ENCODE measurements at regions not wholly inside any gene's neighbourhood (a gene's known extent, or its start where the extent isn't known, plus 50 kb on each side); places are given as distances from the start of the nearest gene placed in this dataset.
"Not testable (repeated sequence)": the region's sequence is repeated elsewhere in the genome, so short reads cannot be mapped to it uniquely, and the experiment has no call there.

GRCh38 chr4:4084171-4084570, 142.6 kb downstream of the OTOP1 start:
- CTCF ChIA-PET; DNase-seq (ENCODE audit: extremely low spot score); POLR2A ChIA-PET: not testable (repeated sequence)

- POLR2A ChIA-PET; DNase-seq (ENCODE audit: extremely low spot score): not testable (repeated sequence)
- CTCF ChIA-PET, result interaction anchor here (2.1 kb wide), 1 partner anchor 18 kb away, joined by 4 read pairs; no protein-coding TSS in a partner anchor
These were observed 136.9 kb downstream of the OTOP1 start for GRCh38 chr4:4089716-4090419.

- POLR2A ChIA-PET; DNase-seq (ENCODE audit: extremely low spot score); CTCF ChIA-PET: not testable (repeated sequence)
These were observed 136.0 kb downstream of the OTOP1 start for GRCh38 chr4:4090720-4091119.

GRCh38 chr4:4092159-4092558, 134.6 kb downstream of the OTOP1 start:
- CTCF ChIA-PET; DNase-seq (ENCODE audit: extremely low spot score): not testable (repeated sequence)

GRCh38 chr4:4099610-4100009, 127.1 kb downstream of the OTOP1 start:
- POLR2A ChIA-PET, result not testable (repeated sequence)
- CTCF ChIA-PET, result interaction anchor here (1.1 kb wide), 1 partner anchor 8 kb away, joined by 3 read pairs; no protein-coding TSS in a partner anchor

More at GRCh38 chr4:4092159-4092558, 134.6 kb downstream of the OTOP1 start:
- POLR2A ChIA-PET, result not testable (repeated sequence)

GRCh38 chr4:4106923-4107322, 119.8 kb downstream of the OTOP1 start:
- POLR2A ChIA-PET; DNase-seq (ENCODE audit: extremely low spot score): not testable (repeated sequence)
- CTCF ChIA-PET, result interaction anchor here (0.9 to 1.3 kb wide), 4 partner anchors 8 to 18 kb away, joined by 3 to 5 read pairs (median 4); no protein-coding TSS in a partner anchor

More at GRCh38 chr4:4099610-4100009, 127.1 kb downstream of the OTOP1 start:
- DNase-seq (ENCODE audit: extremely low spot score), result not testable (repeated sequence)

GRCh38 chr4:4107411-4108107, 119.2 kb downstream of the OTOP1 start:
- peak; percentile 95 for TF ChIP-seq CTCF (IDR thresholded peaks at IDR 0.05; ENCODE audit: control extremely low read depth, extremely low read depth, low read depth, missing control alignments)
- POLR2A ChIA-PET, result not testable (repeated sequence)
- CTCF ChIA-PET, result interaction anchor here (0.9 to 1.3 kb wide), 4 partner anchors 8 to 18 kb away, joined by 3 to 5 read pairs (median 4); no protein-coding TSS in a partner anchor
- DNase-seq (ENCODE audit: extremely low spot score), result peak; percentile 87

GRCh38 chr4:4115381-4115780, 111.3 kb downstream of the OTOP1 start:
- DNase-seq (ENCODE audit: extremely low spot score); POLR2A ChIA-PET: not testable (repeated sequence)
- CTCF ChIA-PET, result interaction anchor here (1.2 to 1.7 kb wide), 2 partner anchors 8 to 67 kb away, joined by 4 read pairs; no protein-coding TSS in a partner anchor

- CTCF ChIA-PET; DNase-seq (ENCODE audit: extremely low spot score); POLR2A ChIA-PET: not testable (repeated sequence)
These were observed 109.8 kb downstream of the OTOP1 start for GRCh38 chr4:4116901-4117300.

- CTCF ChIA-PET; DNase-seq (ENCODE audit: extremely low spot score); POLR2A ChIA-PET: not testable (repeated sequence)
These were observed 92.4 kb downstream of the OTOP1 start for GRCh38 chr4:4134368-4134767.

- DNase-seq (ENCODE audit: extremely low spot score); POLR2A ChIA-PET; CTCF ChIA-PET: not testable (repeated sequence)
These were observed 90.1 kb downstream of the OTOP1 start for GRCh38 chr4:4136621-4137020.
